HG02943 (cell line): ENCODE measurements at regions not wholly inside any gene's neighbourhood (a gene's known extent, or its start where the extent isn't known, plus 50 kb on each side); places are given as distances from the start of the nearest gene placed in this dataset.
"Not testable (repeated sequence)": the region's sequence is repeated elsewhere in the genome, so short reads cannot be mapped to it uniquely, and the experiment has no call there.

Experiments
- ATAC-seq: cut with Tn5 transposase; IDR thresholded peaks from one replicate; pipeline ENCODE4 v1.9.1; 2021; ENCODE audit warnings: mild to moderate bottlenecking, low read depth, moderate library complexity; ENCODE audit not compliant: unreplicated experiment

GRCh38 chr2:90028381-90029079 is 1337.1 kb downstream of the RPIA start:
- not testable (repeated sequence) for ATAC-seq

GRCh38 chr2:90029080-90029428 is 1337.6 kb downstream of the RPIA start:
- not testable (repeated sequence) for ATAC-seq

DNA sequence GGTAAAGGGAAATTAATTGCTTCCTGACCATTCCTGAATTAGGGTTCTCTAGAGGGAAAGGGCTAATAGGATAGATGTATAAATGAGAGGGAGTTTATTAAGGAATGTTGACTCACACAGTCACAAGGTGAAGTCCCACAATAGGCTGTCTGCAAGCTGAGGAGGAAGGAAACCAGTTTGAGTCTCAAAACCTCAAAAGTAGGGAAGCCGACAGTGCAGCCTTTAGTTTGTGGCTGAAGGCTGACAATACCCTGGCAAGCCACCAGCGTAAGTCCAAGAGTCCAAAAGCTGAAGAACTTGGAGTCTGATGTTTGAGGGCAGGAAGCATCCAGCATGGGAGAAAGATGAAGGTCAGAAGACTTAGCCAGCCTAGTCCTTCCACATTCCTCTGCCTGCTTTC is 1340.8 kb downstream of the RPIA start:
- not testable (repeated sequence) for ATAC-seq

GRCh38 chr2:90036335-90036734 is 1344.9 kb downstream of the RPIA start:
- ATAC-seq: not testable (repeated sequence)

DNA sequence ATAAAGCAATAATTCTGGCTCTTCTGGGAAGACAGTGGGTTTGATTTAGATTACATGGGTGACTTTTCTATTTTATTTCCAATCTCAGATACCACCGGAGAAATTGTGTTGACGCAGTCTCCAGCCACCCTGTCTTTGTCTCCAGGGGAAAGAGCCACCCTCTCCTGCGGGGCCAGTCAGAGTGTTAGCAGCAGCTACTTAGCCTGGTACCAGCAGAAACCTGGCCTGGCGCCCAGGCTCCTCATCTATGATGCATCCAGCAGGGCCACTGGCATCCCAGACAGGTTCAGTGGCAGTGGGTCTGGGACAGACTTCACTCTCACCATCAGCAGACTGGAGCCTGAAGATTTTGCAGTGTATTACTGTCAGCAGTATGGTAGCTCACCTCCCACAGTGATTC is 1347.6 kb downstream of the RPIA start:
- not testable (repeated sequence) for ATAC-seq

DNA sequence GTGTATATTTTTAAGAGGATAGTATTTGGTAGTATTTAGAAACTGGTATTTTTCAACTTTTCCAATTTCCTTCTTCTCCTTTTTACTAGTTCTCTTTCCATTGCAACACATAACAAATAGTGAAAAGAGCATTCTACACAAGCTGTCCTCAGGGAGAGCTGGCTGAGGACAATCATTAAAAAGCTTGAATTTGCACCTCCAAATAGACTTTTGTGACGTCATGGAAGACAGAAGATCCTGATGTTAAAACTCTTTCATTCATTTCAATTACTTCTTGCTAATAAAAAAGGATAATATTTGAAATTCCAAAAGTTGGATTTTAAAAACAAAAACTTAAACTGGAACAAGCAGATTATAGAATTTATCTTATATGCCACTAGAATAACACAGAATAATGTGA is 1356.3 kb downstream of the RPIA start:
- ATAC-seq: not testable (repeated sequence)

- ATAC-seq: not testable (repeated sequence)
These were observed 1360.7 kb downstream of the RPIA start for GRCh38 chr2:90052113-90052631.

- ATAC-seq: no peak
These were observed 1377.9 kb downstream of the RPIA start for GRCh38 chr2:90069290-90069894.

GRCh38 chr2:90076311-90076710 is 1384.8 kb downstream of the RPIA start:
- no peak for ATAC-seq

DNA sequence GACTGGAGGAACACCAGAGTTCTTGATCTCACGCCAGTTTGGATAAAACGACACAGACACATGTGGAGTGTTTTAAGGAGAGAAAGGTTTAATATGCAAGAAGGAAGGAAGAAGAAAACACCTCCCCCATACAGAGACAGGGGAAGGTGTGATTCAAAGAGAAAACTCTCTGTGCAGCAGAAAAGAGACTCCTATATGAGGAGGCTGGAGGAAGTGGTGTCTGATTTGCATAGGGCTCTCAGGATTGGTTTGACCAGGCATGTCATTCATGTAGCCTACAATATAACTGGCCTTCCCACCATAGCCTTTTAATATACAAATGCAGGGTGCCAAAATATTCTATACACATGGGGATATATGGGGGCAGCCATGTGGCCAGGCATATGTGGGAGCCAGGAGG is 1386.5 kb downstream of the RPIA start:
- no peak for ATAC-seq

- ATAC-seq: no peak
These were observed 1387.9 kb downstream of the RPIA start for GRCh38 chr2:90079374-90079773.

GRCh38 chr2:90087792-90088191 is 1396.3 kb downstream of the RPIA start:
- ATAC-seq: not testable (repeated sequence)

GRCh38 chr2:90093571-90094270 is 1402.2 kb downstream of the RPIA start:
- not testable (repeated sequence) for ATAC-seq

DNA sequence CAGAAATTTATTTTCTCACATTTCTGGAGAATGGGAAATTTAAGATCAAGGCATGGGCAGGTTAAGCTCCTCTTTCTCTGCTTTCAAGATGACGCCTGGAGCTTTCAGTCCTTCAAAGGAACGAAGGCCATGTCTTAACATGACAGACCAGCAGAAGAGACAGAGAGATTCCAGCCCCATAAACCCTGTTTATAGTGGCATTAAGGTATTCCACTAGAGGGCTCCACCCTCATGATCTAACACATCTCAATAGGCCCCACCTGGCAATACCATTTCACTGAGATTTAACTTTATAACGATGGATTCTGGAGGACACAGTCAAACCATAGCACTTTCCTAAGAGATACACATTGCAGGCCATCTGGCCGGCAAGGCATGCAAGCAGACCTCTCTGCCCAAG is 1406.1 kb downstream of the RPIA start:
- not testable (repeated sequence) for ATAC-seq

DNA sequence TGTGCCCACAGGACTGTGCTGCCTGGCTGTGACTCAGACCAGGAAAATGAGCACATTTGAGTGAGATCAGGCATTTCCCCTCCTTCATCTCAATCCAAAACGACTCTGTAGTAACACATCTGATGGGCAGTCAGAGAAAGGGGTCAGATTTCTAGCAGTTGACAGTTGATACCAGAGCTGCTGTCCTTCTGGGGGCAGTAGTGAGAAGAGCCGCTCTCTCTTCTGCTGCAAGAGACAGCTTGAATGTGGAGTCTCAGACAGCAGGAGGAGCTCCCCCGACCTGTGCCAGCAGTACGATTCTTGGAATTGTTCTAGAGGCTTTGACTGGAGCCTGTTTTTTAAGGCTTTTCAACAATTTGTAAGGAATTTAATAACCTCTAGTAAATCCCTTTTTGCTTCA is 1413.7 kb downstream of the RPIA start:
- ATAC-seq: not testable (repeated sequence)

DNA sequence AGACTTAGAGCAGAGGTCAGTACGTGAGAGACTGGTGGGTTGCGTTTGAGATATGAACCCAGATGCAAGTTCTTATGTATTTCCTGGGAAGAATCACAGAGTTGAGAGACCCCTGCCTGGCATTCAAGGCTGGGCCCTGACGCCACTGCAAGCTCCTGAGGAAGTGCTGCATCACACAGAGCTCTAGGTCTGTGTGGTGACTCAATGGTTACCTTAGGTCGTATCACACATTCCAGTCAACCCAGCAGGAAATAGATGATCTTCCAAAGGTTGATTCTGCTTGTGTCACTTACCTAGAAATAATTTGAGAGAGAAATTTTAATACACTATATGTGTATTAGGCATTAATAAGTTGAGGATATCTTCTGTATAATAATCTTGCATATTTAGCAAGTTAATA is 1431.9 kb downstream of the RPIA start:
- ATAC-seq: not testable (repeated sequence)

- ATAC-seq: not testable (repeated sequence)
These were observed 1447.6 kb downstream of the RPIA start for GRCh38 chr2:90139046-90139445.

DNA sequence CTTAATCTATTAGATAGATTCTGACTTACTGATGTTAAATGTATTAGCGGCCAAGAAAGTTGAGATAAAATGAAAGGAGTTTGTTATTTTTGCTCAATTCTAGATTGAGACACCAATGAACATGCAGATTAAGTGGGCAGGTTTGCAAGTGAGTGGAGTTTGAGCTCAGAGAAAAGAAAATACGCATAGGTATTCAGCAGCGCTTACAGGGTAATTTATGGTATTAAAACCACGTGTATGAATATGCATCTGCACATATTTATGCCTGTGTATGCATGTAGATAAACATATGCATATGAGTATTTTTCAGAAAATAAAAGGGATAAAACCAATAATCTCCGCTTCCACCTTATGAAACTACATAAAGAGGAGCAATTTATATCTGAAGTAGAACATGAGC is 1450.1 kb downstream of the RPIA start:
- not testable (repeated sequence) for ATAC-seq

DNA sequence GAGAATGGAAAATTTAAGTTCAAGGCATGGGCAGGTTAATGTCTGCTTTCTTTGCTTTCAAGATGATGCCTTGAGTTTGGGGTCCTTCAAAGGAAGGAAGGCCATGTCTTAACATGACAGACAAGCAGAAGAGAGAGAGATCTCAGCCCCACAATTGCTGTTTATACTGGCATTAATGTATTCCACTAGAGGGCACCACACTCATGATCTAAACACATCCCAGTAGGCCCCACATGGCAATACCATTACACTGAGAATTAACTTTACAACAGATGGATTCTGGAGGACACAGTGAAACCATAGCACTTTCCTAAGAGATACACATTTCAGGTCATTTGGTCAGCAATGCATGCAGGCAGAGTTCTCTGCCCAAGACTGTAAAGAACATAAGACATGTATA is 1460.3 kb downstream of the RPIA start:
- ATAC-seq: not testable (repeated sequence)

- ATAC-seq: not testable (repeated sequence)
These were observed 1479.5 kb downstream of the RPIA start for GRCh38 chr2:90170978-90171377.

DNA sequence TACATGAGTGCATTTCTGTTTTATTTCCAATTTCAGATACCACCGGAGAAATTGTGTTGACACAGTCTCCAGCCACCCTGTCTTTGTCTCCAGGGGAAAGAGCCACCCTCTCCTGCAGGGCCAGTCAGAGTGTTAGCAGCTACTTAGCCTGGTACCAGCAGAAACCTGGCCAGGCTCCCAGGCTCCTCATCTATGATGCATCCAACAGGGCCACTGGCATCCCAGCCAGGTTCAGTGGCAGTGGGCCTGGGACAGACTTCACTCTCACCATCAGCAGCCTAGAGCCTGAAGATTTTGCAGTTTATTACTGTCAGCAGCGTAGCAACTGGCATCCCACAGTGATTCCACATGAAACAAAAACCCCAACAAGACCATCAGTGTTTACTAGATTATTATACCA is 1481.6 kb downstream of the RPIA start:
- not testable (repeated sequence) for ATAC-seq
